ENCODE measurements at regions not wholly inside any gene's neighbourhood (a gene's known extent, or its start where the extent isn't known, plus 50 kb on each side); places are given as distances from the start of the nearest gene placed in this dataset.

DNA sequence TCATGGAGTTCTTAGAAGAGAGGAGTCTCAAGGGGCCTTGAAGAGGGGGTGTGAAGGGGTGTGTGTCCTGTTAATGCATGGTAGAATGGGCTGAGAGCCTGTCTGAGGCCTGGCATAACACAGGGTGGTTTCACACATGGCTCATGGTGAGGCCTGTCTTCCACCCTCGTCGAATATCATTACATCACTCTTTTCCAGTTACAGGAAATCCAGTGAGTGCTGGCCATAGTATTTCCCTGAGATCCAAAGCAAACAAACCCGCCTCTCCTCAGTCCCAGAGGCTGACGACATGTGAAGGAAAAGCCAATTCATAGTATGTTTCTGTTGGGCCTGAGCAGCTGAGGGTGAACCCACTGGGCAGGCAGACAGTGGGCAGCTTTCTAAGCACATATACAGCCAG, 159.4 kb upstream of the NR3C1 start:
- TF ChIP-seq POLR2AphosphoS5 (IDR thresholded peaks at IDR 0.05) (no peak), POLR2A (IDR thresholded peaks at IDR 0.05) (no peak)
- TF ChIP-seq, protein P1, sequence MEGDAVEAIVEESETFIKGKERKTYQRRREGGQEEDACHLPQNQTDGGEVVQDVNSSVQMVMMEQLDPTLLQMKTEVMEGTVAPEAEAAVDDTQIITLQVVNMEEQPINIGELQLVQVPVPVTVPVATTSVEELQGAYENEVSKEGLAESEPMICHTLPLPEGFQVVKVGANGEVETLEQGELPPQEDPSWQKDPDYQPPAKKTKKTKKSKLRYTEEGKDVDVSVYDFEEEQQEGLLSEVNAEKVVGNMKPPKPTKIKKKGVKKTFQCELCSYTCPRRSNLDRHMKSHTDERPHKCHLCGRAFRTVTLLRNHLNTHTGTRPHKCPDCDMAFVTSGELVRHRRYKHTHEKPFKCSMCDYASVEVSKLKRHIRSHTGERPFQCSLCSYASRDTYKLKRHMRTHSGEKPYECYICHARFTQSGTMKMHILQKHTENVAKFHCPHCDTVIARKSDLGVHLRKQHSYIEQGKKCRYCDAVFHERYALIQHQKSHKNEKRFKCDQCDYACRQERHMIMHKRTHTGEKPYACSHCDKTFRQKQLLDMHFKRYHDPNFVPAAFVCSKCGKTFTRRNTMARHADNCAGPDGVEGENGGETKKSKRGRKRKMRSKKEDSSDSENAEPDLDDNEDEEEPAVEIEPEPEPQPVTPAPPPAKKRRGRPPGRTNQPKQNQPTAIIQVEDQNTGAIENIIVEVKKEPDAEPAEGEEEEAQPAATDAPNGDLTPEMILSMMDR (IDR thresholded peaks at IDR 0.05 in 8 of 11, conservative IDR thresholded peaks at IDR 0.05 in 3 of 11) = no peak
- WGBS, 5 donors = 58 to 81% (median 67%) methylated on average over 4 of the region's 4 CpGs
- H3K27ac ChIP-seq = no peak overlapping the region
- intact Hi-C loops (cut with DNase I; ENCODE audit: low total_unique reads) = no loop called here
- H3K27me3 ChIP-seq (replicated peaks in 1 of 7) = no peaks in the 10 kb centered on the region
- no peaks in the 10 kb centered on the region for H3K9me3 ChIP-seq
- no peak overlapping the region for H3K4me3 ChIP-seq
- H3K4me1 ChIP-seq = peaks cover 0 to 13% (median 3%) of the 10 kb centered on the region in 6 donors
- DNase-seq = no peak
- H3K36me3 ChIP-seq = no peaks in the 10 kb centered on the region

DNA sequence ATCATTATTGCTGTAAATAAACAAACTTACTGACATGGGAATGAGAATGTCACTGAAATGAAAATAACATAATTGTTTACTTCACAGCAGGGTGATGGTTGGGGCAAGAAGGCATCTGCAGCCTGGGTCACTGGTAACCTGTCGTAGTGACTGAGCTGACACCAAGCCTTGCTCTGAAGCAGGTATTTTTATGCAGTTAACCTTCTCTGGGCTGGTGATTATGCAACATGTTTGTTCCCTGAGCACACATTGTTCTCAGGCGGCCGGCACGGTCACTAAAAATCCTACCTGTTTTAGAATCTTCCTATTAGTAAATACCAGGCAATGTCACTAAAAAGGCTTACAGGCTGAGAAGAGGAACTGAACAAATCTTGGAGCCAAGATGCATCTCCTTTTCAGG, 157.7 kb upstream of the NR3C1 start:
- 92 to 99% (median 93%) methylated on average over 4 of the region's 4 CpGs for WGBS, 5 donors
- no peaks in the 10 kb centered on the region for H3K9me3 ChIP-seq
- no peak for TF ChIP-seq POLR2A (IDR thresholded peaks at IDR 0.05)
- TF ChIP-seq, protein P1 (IDR thresholded peaks at IDR 0.05 in 8 of 11, conservative IDR thresholded peaks at IDR 0.05 in 3 of 11) = no peak
- no peak for TF ChIP-seq POLR2AphosphoS5 (IDR thresholded peaks at IDR 0.05)
- intact Hi-C loops (cut with DNase I; ENCODE audit: low total_unique reads) = no loop called here
- H3K27me3 ChIP-seq (replicated peaks in 1 of 7) = no peaks in the 10 kb centered on the region
- H3K4me3 ChIP-seq = no peak overlapping the region
- DNase-seq = no peak
- H3K27ac ChIP-seq = no peak overlapping the region
- no peaks in the 10 kb centered on the region for H3K36me3 ChIP-seq
- peaks cover 0 to 13% (median 5%) of the 10 kb centered on the region in 6 donors for H3K4me1 ChIP-seq

DNA sequence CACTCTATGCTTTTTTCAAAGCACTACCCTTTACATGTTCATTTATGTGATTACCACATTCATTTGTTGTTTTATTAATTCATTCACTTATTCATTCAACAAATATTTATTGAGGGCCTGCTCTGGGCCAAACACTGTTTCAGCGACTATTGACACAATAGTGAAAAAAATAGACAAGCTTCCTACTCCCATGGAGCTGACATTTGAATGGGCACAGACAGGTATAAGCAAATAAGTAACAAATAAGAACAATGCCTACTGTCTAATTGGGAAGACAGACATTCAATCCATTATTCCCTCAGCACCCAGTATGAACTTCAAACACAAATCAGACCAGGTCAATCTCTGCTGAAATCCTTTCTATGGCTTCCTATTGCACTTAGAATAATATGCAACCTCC, 156.9 kb upstream of the NR3C1 start:
- no peak overlapping the region for H3K4me3 ChIP-seq
- TF ChIP-seq, protein P1 (IDR thresholded peaks at IDR 0.05 in 8 of 11, conservative IDR thresholded peaks at IDR 0.05 in 3 of 11) = no peak
- TF ChIP-seq POLR2AphosphoS5 (IDR thresholded peaks at IDR 0.05) = no peak
- no peak for TF ChIP-seq POLR2A (IDR thresholded peaks at IDR 0.05)
- H3K9me3 ChIP-seq = no peaks in the 10 kb centered on the region
- intact Hi-C loops (cut with DNase I; ENCODE audit: low total_unique reads) = no loop called here
- WGBS, 5 donors = 91 to 98% (median 95%) methylated on average over 1 of the region's 1 CpG
- peaks cover 0 to 13% (median 5%) of the 10 kb centered on the region in 6 donors for H3K4me1 ChIP-seq
- no peak overlapping the region for H3K27ac ChIP-seq
- H3K27me3 ChIP-seq (replicated peaks in 1 of 7) = no peaks in the 10 kb centered on the region
- no peak for DNase-seq
- no peaks in the 10 kb centered on the region for H3K36me3 ChIP-seq

DNA sequence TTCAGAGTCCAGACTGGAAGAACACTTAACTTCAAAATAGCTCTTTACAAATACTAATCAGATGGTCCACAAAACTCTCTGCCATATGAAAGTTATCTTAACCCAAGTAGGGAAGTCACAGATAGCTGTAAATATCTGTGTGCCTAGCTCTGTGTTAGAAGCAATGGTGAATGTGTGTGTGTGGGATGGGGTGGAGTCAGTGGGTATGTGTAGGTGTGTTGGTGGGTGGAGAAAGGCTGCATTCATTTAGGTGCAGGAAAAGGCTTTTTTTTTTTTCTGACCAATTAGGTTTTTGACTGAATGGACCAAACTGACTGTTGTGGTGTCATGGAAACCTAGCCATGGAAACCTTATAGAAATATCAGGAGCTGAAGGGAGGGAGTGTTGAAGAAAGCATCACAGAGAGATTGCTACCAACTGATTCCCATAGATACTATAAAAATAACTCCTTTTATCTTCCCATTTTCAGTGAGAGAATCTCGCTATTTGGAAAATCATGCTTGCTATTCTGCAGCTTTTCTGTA, 156.2 kb upstream of the NR3C1 start:
- DNase-seq = no peak
- no peaks in the 10 kb centered on the region for H3K9me3 ChIP-seq
- no peaks in the 10 kb centered on the region for H3K36me3 ChIP-seq
- H3K27me3 ChIP-seq (replicated peaks in 1 of 7) = no peaks in the 10 kb centered on the region
- 93 to 100% (median 97%) methylated on average over 1 of the region's 1 CpG for WGBS, 5 donors
- no peak overlapping the region for H3K27ac ChIP-seq
- no peak overlapping the region for H3K4me3 ChIP-seq
- TF ChIP-seq POLR2AphosphoS5 (IDR thresholded peaks at IDR 0.05) = no peak
- TF ChIP-seq, protein P1 (IDR thresholded peaks at IDR 0.05 in 8 of 11, conservative IDR thresholded peaks at IDR 0.05 in 3 of 11) = no peak
- no peak for TF ChIP-seq POLR2A (IDR thresholded peaks at IDR 0.05)
- H3K4me1 ChIP-seq = peaks cover 0 to 17% (median 7%) of the 10 kb centered on the region in 6 donors
- intact Hi-C loops (cut with DNase I; ENCODE audit: low total_unique reads) = no loop called here

All from spleen (tissue), 11 donors.